ENCODE measurements at regions not wholly inside any gene's neighbourhood (a gene's known extent, or its start where the extent isn't known, plus 50 kb on each side); places are given as distances from the start of the nearest gene placed in this dataset.

DNA sequence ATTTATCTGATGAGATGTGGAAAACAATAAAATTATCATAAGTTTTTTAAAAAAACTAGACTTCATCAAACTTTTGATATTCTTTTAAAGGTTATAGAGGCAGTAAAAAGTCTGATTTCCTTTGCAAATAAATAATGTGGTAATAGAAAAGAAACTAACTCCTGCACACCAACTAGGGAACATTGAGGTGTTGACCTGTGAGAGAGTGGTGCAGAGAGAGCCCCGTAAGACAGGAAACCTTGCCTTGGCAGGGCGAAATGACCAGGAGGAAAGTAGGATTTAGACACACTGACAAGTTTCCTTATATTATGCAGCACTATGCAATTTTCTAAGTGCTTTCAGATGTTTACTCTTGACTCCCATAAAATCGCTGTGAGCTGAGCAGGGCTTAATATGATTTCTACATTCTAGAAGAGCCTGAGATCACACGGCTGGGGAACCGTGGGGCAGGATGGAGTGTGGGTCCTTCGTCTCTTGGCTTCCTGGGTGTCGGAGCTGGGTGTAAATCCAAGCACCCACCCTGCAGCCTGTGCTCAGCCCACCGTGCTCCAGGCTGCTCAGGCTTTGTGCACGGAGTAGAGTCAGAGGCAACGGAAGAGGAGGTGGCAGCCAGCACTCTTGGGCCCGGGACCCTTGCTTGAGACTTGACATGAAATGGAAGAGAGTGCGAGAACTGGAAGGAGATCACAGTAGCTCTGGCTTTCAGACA, 61.3 kb upstream of the FOXQ1 start:
- Histone ChIP-seq H2AFZ (replicated peaks) (no peak overlapping the region), H3K27me3 (no peaks in the 10 kb centered on the region), H3K4me1 (no peaks in the 10 kb centered on the region), H3K9ac (no peak overlapping the region), H3K4me3 (no peak overlapping the region), H3F3A (ENCODE audit: low read depth) (no peaks in the 10 kb centered on the region), H3K79me2 (ENCODE audit: low read depth) (no peaks in the 10 kb centered on the region), H3K27ac (no peak overlapping the region), H3K4me2 (no peak overlapping the region), H3K36me3 (no peaks in the 10 kb centered on the region), H3K9me3 (ENCODE audit: low read depth) (no peaks in the 10 kb centered on the region), H4K20me1 (ENCODE audit: low read depth) (no peaks in the 10 kb centered on the region)
- Mint-ChIP-seq H3K27ac (no peak overlapping the region), H3K4me1 (no peaks in the 10 kb centered on the region), H3K36me3 (no peaks in the 10 kb centered on the region), H3K27me3 (ENCODE audit: insufficient read depth, low read depth) (peaks cover 8% of the 10 kb centered on the region), H3K4me3 (no peak overlapping the region), H3K9me3 (peaks cover 2% of the 10 kb centered on the region)
- no peak for TF ChIP-seq EZH2phosphoT487 (IDR thresholded peaks at IDR 0.05)
- TF ChIP-seq EZH2 (IDR thresholded peaks at IDR 0.05) = no peak
- TF ChIP-seq, protein P1, sequence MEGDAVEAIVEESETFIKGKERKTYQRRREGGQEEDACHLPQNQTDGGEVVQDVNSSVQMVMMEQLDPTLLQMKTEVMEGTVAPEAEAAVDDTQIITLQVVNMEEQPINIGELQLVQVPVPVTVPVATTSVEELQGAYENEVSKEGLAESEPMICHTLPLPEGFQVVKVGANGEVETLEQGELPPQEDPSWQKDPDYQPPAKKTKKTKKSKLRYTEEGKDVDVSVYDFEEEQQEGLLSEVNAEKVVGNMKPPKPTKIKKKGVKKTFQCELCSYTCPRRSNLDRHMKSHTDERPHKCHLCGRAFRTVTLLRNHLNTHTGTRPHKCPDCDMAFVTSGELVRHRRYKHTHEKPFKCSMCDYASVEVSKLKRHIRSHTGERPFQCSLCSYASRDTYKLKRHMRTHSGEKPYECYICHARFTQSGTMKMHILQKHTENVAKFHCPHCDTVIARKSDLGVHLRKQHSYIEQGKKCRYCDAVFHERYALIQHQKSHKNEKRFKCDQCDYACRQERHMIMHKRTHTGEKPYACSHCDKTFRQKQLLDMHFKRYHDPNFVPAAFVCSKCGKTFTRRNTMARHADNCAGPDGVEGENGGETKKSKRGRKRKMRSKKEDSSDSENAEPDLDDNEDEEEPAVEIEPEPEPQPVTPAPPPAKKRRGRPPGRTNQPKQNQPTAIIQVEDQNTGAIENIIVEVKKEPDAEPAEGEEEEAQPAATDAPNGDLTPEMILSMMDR (IDR thresholded peaks at IDR 0.05) = no peak
- no peak for DNase-seq (ENCODE audit: low spot score)

DNA sequence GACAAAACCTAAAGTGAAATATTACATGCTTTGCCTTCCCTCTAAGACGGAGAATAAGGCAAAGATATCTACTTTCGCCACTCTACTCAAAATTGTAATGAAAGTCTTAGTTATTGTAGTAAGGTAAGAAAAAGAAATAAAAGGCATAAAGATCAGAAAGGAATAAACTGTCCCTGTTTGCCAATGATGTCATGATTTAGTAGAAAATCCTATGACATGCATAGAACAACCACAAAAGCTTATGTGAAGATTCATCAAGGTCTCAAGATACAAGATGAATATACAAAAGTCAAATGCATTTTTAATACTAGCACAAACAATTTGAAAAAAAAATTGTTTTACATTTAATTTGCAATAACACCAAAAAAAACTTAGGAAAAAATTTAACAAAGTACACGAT, 64.0 kb upstream of the FOXQ1 start:
- Histone ChIP-seq H3K4me2 (no peak overlapping the region), H3K9ac (no peak overlapping the region), H3K4me3 (no peak overlapping the region), H3K9me3 (ENCODE audit: low read depth) (no peaks in the 10 kb centered on the region), H3K4me1 (no peaks in the 10 kb centered on the region), H4K20me1 (ENCODE audit: low read depth) (no peaks in the 10 kb centered on the region), H3K27ac (no peak overlapping the region), H3K79me2 (ENCODE audit: low read depth) (no peaks in the 10 kb centered on the region), H3F3A (ENCODE audit: low read depth) (no peaks in the 10 kb centered on the region), H2AFZ (replicated peaks) (no peak overlapping the region), H3K36me3 (no peaks in the 10 kb centered on the region), H3K27me3 (no peaks in the 10 kb centered on the region)
- no peak overlapping the region for H3K4me3 Mint-ChIP-seq
- TF ChIP-seq, protein P1 (IDR thresholded peaks at IDR 0.05) = no peak
- TF ChIP-seq EZH2phosphoT487 (IDR thresholded peaks at IDR 0.05) (no peak), EZH2 (IDR thresholded peaks at IDR 0.05) (no peak)
- no peaks in the 10 kb centered on the region for H3K36me3 Mint-ChIP-seq
- no peak overlapping the region for H3K27ac Mint-ChIP-seq
- H3K9me3 Mint-ChIP-seq = no peaks in the 10 kb centered on the region
- DNase-seq (ENCODE audit: low spot score) = no peak
- no peaks in the 10 kb centered on the region for H3K4me1 Mint-ChIP-seq
- peaks cover 9% of the 10 kb centered on the region for H3K27me3 Mint-ChIP-seq (ENCODE audit: insufficient read depth, low read depth)

DNA sequence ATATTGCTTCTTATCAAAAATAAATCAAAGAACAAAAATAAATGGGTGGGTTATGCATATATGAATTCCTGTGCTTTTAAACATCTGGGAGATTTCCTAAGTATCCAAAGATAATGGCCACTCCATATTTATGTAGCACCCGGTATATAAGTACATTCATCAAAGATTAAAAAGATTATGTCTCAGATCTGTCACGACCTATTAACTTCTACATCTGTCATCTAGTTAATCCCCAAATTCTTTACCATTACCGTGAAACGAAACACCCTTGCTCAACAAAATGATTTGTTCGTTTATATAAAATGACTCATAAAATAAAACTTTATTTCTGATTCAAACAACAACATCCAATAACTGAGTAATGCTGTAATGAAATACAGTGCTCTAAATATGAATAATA, 64.8 kb upstream of the FOXQ1 start:
- Mint-ChIP-seq H3K9me3 (no peaks in the 10 kb centered on the region), H3K27ac (no peak overlapping the region), H3K4me3 (no peak overlapping the region), H3K4me1 (no peaks in the 10 kb centered on the region), H3K36me3 (no peaks in the 10 kb centered on the region), H3K27me3 (ENCODE audit: insufficient read depth, low read depth) (peaks cover 9% of the 10 kb centered on the region)
- no peaks in the 10 kb centered on the region for H3K36me3 ChIP-seq
- H3K27ac ChIP-seq = no peak overlapping the region
- no peak overlapping the region for H2AFZ ChIP-seq (replicated peaks)
- H3K4me3 ChIP-seq = no peak overlapping the region
- no peaks in the 10 kb centered on the region for H4K20me1 ChIP-seq (ENCODE audit: low read depth)
- H3K79me2 ChIP-seq (ENCODE audit: low read depth) = no peaks in the 10 kb centered on the region
- H3F3A ChIP-seq (ENCODE audit: low read depth) = no peaks in the 10 kb centered on the region
- no peaks in the 10 kb centered on the region for H3K27me3 ChIP-seq
- H3K4me1 ChIP-seq = no peaks in the 10 kb centered on the region
- H3K4me2 ChIP-seq = no peak overlapping the region
- no peak overlapping the region for H3K9ac ChIP-seq
- no peaks in the 10 kb centered on the region for H3K9me3 ChIP-seq (ENCODE audit: low read depth)
- no peak for TF ChIP-seq EZH2 (IDR thresholded peaks at IDR 0.05)
- TF ChIP-seq EZH2phosphoT487 (IDR thresholded peaks at IDR 0.05) = no peak
- TF ChIP-seq, protein P1 (IDR thresholded peaks at IDR 0.05) = no peak
- no peak for DNase-seq (ENCODE audit: low spot score)
